ENCODE measurements at regions not wholly inside any gene's neighbourhood (a gene's known extent, or its start where the extent isn't known, plus 50 kb on each side); places are given as distances from the start of the nearest gene placed in this dataset.

DNA sequence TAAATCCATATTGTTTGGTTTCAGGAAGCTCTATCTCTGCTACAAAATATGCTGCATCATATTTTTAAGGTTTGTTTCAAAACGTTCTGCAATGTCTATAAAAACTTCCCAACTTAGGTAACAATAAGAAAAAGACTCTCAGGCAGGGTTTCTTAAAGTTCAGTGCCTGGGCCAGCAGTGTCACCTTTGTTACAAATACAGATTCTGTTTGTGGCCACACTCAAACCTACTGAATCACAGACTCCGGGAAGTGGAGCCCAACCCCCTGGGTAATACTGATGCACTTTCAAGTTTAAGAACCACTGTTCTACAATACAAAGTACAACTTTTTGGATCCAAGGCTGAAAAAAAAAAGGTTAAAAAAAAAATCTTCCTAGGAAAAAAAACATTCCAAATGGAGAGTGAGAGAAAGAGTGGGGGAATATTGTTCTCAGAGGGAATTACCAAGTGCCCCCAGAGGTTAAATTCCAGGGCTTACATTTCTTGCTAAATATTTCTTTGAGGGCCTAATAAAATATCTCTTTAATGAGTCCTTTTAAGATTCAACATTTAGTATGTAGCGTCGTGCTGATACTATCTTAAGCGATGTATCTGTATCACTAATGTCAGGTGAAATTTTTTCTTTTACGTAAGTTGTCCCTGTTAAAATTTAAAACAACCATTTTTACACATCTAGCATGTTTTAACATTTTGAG lies 476.7 kb downstream of the TXNL1 start:
- TF ChIP-seq ZNF121 (tag by site-specific recombination; IDR thresholded peaks at IDR 0.05): no peak
- TF ChIP-seq KLF7 (tag by site-specific recombination; IDR thresholded peaks at IDR 0.05; ENCODE audit: borderline replicate concordance): no peak
- no peak for TF ChIP-seq SP3 (tag by site-specific recombination; IDR thresholded peaks at IDR 0.05)
- TF ChIP-seq ZBTB8A (tag by site-specific recombination; IDR thresholded peaks at IDR 0.05): no peak
- TF ChIP-seq, protein P1, sequence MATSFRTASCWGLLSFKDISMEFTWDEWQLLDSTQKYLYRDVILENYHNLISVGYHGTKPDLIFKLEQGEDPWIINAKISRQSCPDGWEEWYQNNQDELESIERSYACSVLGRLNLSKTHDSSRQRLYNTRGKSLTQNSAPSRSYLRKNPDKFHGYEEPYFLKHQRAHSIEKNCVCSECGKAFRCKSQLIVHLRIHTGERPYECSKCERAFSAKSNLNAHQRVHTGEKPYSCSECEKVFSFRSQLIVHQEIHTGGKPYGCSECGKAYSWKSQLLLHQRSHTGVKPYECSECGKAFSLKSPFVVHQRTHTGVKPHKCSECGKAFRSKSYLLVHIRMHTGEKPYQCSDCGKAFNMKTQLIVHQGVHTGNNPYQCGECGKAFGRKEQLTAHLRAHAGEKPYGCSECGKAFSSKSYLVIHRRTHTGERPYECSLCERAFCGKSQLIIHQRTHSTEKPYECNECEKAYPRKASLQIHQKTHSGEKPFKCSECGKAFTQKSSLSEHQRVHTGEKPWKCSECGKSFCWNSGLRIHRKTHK (tag by site-specific recombination; IDR thresholded peaks at IDR 0.05): no peak
- TF ChIP-seq IKZF3 (tag by site-specific recombination; IDR thresholded peaks at IDR 0.05): no peak
- TF ChIP-seq ZNF600 (tag by site-specific recombination; IDR thresholded peaks at IDR 0.05): no peak
- no peak for TF ChIP-seq ZNF558 (tag by site-specific recombination; IDR thresholded peaks at IDR 0.05)
- no peak for TF ChIP-seq FEZF1 (tag by site-specific recombination; IDR thresholded peaks at IDR 0.05)
- no peak for TF ChIP-seq ZNF830 (tag by site-specific recombination; IDR thresholded peaks at IDR 0.05; ENCODE audit: low read depth)
- TF ChIP-seq SP7 (tag by site-specific recombination; IDR thresholded peaks at IDR 0.05): no peak
- no peak for TF ChIP-seq ZNF133 (tag by site-specific recombination; IDR thresholded peaks at IDR 0.05)
- TF ChIP-seq, protein P2, sequence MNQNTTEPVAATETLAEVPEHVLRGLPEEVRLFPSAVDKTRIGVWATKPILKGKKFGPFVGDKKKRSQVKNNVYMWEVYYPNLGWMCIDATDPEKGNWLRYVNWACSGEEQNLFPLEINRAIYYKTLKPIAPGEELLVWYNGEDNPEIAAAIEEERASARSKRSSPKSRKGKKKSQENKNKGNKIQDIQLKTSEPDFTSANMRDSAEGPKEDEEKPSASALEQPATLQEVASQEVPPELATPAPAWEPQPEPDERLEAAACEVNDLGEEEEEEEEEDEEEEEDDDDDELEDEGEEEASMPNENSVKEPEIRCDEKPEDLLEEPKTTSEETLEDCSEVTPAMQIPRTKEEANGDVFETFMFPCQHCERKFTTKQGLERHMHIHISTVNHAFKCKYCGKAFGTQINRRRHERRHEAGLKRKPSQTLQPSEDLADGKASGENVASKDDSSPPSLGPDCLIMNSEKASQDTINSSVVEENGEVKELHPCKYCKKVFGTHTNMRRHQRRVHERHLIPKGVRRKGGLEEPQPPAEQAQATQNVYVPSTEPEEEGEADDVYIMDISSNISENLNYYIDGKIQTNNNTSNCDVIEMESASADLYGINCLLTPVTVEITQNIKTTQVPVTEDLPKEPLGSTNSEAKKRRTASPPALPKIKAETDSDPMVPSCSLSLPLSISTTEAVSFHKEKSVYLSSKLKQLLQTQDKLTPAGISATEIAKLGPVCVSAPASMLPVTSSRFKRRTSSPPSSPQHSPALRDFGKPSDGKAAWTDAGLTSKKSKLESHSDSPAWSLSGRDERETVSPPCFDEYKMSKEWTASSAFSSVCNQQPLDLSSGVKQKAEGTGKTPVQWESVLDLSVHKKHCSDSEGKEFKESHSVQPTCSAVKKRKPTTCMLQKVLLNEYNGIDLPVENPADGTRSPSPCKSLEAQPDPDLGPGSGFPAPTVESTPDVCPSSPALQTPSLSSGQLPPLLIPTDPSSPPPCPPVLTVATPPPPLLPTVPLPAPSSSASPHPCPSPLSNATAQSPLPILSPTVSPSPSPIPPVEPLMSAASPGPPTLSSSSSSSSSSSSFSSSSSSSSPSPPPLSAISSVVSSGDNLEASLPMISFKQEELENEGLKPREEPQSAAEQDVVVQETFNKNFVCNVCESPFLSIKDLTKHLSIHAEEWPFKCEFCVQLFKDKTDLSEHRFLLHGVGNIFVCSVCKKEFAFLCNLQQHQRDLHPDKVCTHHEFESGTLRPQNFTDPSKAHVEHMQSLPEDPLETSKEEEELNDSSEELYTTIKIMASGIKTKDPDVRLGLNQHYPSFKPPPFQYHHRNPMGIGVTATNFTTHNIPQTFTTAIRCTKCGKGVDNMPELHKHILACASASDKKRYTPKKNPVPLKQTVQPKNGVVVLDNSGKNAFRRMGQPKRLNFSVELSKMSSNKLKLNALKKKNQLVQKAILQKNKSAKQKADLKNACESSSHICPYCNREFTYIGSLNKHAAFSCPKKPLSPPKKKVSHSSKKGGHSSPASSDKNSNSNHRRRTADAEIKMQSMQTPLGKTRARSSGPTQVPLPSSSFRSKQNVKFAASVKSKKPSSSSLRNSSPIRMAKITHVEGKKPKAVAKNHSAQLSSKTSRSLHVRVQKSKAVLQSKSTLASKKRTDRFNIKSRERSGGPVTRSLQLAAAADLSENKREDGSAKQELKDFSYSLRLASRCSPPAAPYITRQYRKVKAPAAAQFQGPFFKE (tag by site-specific recombination; IDR thresholded peaks at IDR 0.05; ENCODE audit: borderline replicate concordance): no peak
- TF ChIP-seq ZNF530 (tag by site-specific recombination; IDR thresholded peaks at IDR 0.05; ENCODE audit: low read depth): no peak
- TF ChIP-seq, protein P3, sequence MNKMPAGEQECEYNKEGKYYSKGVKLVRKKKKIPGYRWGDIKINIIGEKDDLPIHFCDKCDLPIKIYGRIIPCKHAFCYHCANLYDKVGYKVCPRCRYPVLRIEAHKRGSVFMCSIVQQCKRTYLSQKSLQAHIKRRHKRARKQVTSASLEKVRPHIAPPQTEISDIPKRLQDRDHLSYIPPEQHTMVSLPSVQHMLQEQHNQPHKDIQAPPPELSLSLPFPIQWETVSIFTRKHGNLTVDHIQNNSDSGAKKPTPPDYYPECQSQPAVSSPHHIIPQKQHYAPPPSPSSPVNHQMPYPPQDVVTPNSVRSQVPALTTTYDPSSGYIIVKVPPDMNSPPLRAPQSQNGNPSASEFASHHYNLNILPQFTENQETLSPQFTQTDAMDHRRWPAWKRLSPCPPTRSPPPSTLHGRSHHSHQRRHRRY (tag by site-specific recombination; IDR thresholded peaks at IDR 0.05): no peak
- TF ChIP-seq, protein P4, sequence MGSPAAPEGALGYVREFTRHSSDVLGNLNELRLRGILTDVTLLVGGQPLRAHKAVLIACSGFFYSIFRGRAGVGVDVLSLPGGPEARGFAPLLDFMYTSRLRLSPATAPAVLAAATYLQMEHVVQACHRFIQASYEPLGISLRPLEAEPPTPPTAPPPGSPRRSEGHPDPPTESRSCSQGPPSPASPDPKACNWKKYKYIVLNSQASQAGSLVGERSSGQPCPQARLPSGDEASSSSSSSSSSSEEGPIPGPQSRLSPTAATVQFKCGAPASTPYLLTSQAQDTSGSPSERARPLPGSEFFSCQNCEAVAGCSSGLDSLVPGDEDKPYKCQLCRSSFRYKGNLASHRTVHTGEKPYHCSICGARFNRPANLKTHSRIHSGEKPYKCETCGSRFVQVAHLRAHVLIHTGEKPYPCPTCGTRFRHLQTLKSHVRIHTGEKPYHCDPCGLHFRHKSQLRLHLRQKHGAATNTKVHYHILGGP (tag by site-specific recombination; IDR thresholded peaks at IDR 0.05): no peak
- no peak for TF ChIP-seq TCF7L2 (IDR thresholded peaks at IDR 0.05; ENCODE audit: borderline replicate concordance, low read depth, low read length)
- TF ChIP-seq ZNF791 (tag by site-specific recombination; IDR thresholded peaks at IDR 0.05): no peak
- TF ChIP-seq ZNF223 (tag by site-specific recombination; IDR thresholded peaks at IDR 0.05): no peak
- POLR2A ChIA-PET: no interaction called here
- Histone ChIP-seq H3K27ac (ENCODE audit: extremely low read depth, low read depth, low read length) (no peak overlapping the region), H3K36me3 (ENCODE audit: control insufficient read depth in 2 of 2, insufficient read depth in 1 of 2, low read length in 2 of 2) (no peaks in the 10 kb centered on the region), H3K9me3 (ENCODE audit: control insufficient read depth, insufficient read depth, low read depth, low read length) (no peaks in the 10 kb centered on the region), H3K4me3 (ENCODE audit: low read depth, low read length) (no peak overlapping the region), H3K4me1 (ENCODE audit: control insufficient read depth, insufficient read depth, low read length) (no peaks in the 10 kb centered on the region)
- CTCF ChIA-PET: no interaction called here
